H1 (cell line): ENCODE measurements at regions not wholly inside any gene's neighbourhood (a gene's known extent, or its start where the extent isn't known, plus 50 kb on each side); places are given as distances from the start of the nearest gene placed in this dataset.

Source experiments
- RAD21 ChIP-seq, 2 experiments: IDR thresholded peaks in 1 of 2; conservative IDR thresholded peaks in 1 of 2; 2 replicates each; pipeline ENCODE4 v1.6.1; 2011; ENCODE audit warnings: low read depth in 2 of 2, low read length in 2 of 2, improper control_type of control experiment in 1 of 2, inconsistent platforms in 1 of 2, mild to moderate bottlenecking in 1 of 2, moderate library complexity in 1 of 2
- RFX5 ChIP-seq: IDR thresholded peaks from 2 replicates; pipeline ENCODE4 v1.6.1; 2011; ENCODE audit warnings: low read depth, low read length, improper control_type of control experiment, borderline replicate concordance
- ZNF274 ChIP-seq: IDR thresholded peaks from 2 replicates; pipeline ENCODE4 v1.7.0; 2012; ENCODE audit warnings: low read length, borderline replicate concordance; ENCODE audit errors: extremely low read depth

DNA sequence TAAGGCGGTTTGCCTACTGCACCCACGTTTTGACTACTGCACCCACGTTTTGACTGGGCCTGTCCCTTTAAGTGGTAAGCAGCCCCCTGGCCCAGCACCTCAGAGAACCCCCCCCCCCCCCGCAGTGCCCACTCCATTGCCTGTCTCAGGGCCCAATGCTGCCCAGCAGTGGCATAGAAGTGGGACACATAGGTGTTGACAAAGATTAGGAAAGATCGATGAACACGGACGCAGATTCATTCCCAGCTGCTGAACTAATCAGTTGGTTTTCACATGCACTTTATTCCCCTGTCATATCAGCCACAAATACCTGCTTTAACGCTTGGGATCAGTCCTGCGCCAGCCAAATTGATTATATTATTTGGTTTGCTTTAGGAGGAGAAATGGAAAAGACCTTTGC, 268.8 kb upstream of the SKOR2 start:
- TF ChIP-seq RFX5 = no peak
- no peak for TF ChIP-seq RAD21 (IDR thresholded peaks at IDR 0.05 in 1 of 2, conservative IDR thresholded peaks at IDR 0.05 in 1 of 2; ENCODE audit: low read depth in 2 of 2, low read length in 2 of 2)
- TF ChIP-seq ZNF274 = no peak
